ENCODE measurements at regions not wholly inside any gene's neighbourhood (a gene's known extent, or its start where the extent isn't known, plus 50 kb on each side); places are given as distances from the start of the nearest gene placed in this dataset.
"Not testable (repeated sequence)": the region's sequence is repeated elsewhere in the genome, so short reads cannot be mapped to it uniquely, and the experiment has no call there.

GRCh38 chr4:128538111-128538882, 250.7 kb upstream of the PGRMC2 start:
- DNase-seq (ENCODE audit: low spot score in 2 of 2, unreplicated experiment in 2 of 2): no peak
- Mint-ChIP-seq H3K36me3 (peaks cover 3% of the 10 kb centered on the region), H3K27me3 (ENCODE audit: low read depth) (no peaks in the 10 kb centered on the region), H3K4me1 (no peaks in the 10 kb centered on the region), H3K9me3 (peaks cover 10% of the 10 kb centered on the region), H3K27ac (no peak overlapping the region), H3K4me3 (no peak overlapping the region)
- TF ChIP-seq CTCF (IDR thresholded peaks at IDR 0.05; ENCODE audit: unreplicated experiment): no peak

- H3K27me3 Mint-ChIP-seq (ENCODE audit: low read depth): no peaks in the 10 kb centered on the region
- no peak overlapping the region for H3K4me3 Mint-ChIP-seq
- no peak for TF ChIP-seq CTCF (IDR thresholded peaks at IDR 0.05; ENCODE audit: unreplicated experiment)
- H3K9me3 Mint-ChIP-seq: peaks cover 17% of the 10 kb centered on the region
- H3K27ac Mint-ChIP-seq: no peak overlapping the region
- DNase-seq (ENCODE audit: low spot score in 2 of 2, unreplicated experiment in 2 of 2): no peak
- no peaks in the 10 kb centered on the region for H3K4me1 Mint-ChIP-seq
- peaks cover 3% of the 10 kb centered on the region for H3K36me3 Mint-ChIP-seq
Observed at GRCh38 chr4:128536746-128537145, 249.1 kb upstream of the PGRMC2 start.

DNA sequence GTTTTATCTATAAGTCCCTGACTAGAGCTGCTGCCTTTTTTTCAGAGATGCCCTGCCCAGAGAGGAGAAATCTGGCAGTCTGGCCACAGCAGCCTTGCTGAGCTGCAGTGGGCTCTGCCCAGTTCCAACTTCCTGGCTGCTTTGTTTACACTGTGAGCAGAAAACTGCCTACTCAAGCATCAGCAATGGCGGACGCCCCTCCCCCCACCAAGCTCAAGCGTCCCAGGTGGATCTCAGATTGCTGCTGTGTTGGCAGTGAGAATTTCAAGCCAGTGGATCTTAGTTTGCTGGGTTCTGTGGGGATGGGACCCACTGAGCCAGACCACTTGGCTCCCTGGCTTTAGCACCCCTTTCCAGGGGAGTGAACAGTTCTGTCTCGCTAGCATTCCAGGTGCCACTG, 247.9 kb upstream of the PGRMC2 start:
- not testable (repeated sequence) for H3K27me3 Mint-ChIP-seq (ENCODE audit: low read depth); H3K4me1 Mint-ChIP-seq; H3K36me3 Mint-ChIP-seq; H3K4me3 Mint-ChIP-seq; DNase-seq (ENCODE audit: low spot score in 2 of 2, unreplicated experiment in 2 of 2); H3K27ac Mint-ChIP-seq
- peaks cover 21% of the 10 kb centered on the region for H3K9me3 Mint-ChIP-seq

DNA sequence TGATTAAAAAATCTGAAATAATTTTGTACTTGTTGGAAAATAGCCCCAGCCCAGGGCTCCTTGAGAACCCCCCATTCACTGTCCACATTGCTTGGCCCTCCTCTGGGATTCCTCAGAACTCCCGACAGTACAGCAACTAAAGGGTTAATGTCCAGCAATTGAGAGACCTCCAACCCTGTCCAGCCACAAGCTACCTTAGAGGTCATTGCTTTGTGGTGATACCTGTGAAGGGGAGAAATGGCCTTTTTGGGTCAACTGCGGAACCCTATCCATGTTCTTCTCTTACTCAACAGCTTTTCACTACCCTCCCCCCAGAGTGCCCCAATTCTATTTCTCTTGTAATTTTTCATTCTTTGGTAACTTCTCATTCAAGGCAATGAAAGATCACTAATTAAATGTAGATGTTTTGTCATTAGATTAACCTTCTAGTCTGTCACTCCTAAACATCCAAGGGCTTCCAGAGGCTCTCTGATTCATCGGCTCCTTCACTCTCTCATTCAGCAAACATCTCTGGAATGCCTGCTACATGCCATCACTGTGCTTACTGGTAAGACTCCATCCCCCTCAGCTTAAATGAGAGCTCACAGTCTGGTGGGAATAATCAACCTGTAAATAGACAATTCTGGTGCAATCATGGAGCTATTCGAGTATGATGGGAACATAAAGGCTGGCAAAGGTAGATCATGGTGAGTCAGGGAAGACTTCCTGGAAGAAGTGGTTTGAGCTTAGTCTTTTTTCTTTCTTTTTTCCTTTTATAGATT, 241.4 kb upstream of the PGRMC2 start:
- H3K27me3 Mint-ChIP-seq (ENCODE audit: low read depth): no peaks in the 10 kb centered on the region
- no peak for TF ChIP-seq CTCF (IDR thresholded peaks at IDR 0.05; ENCODE audit: unreplicated experiment)
- no peaks in the 10 kb centered on the region for H3K36me3 Mint-ChIP-seq
- H3K4me1 Mint-ChIP-seq: peaks cover 43% of the 10 kb centered on the region
- peaks cover 15% of the 10 kb centered on the region for H3K9me3 Mint-ChIP-seq
- H3K27ac Mint-ChIP-seq: peak overlapping the region; percentile 98
- DNase-seq (ENCODE audit: low spot score in 2 of 2, unreplicated experiment in 2 of 2): no peak
- no peak overlapping the region for H3K4me3 Mint-ChIP-seq

DNA sequence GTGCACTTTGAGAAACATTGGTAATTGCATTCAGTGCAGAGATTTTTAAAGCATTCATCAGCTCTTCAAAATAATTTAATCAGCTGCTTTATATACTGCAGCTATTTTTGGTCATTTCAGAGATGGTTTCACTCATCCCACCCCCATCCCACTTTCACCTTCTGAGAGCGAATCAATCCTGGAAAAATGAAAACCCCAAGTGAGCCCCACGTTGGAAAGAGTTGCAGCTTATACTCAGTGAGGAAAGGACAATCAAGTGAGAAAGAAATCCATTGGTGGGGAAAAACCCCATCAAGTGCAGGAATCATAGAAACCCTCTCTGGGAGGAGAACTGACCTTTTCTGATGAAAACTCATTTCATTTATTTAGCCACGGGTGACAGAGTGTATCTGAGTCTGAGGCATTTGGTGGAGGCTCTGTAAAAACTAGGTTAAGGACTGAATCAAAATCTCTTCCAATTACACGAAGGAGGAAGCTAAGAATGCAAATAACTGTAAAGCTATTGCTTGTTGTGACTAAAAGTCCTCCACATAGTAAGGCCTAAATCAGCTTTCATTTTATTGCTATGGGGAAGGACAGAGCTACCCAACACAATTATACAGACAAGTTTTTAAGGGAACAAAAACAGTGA, 240.4 kb upstream of the PGRMC2 start:
- H3K27me3 Mint-ChIP-seq (ENCODE audit: low read depth): no peaks in the 10 kb centered on the region
- no peak overlapping the region for H3K4me3 Mint-ChIP-seq
- no peak for TF ChIP-seq CTCF (IDR thresholded peaks at IDR 0.05; ENCODE audit: unreplicated experiment)
- no peaks in the 10 kb centered on the region for H3K36me3 Mint-ChIP-seq
- peak overlapping the region; percentile 98 for H3K27ac Mint-ChIP-seq
- H3K9me3 Mint-ChIP-seq: peaks cover 9% of the 10 kb centered on the region
- H3K4me1 Mint-ChIP-seq: peaks cover 43% of the 10 kb centered on the region
- DNase-seq (ENCODE audit: low spot score in 2 of 2, unreplicated experiment in 2 of 2): no peak

DNA sequence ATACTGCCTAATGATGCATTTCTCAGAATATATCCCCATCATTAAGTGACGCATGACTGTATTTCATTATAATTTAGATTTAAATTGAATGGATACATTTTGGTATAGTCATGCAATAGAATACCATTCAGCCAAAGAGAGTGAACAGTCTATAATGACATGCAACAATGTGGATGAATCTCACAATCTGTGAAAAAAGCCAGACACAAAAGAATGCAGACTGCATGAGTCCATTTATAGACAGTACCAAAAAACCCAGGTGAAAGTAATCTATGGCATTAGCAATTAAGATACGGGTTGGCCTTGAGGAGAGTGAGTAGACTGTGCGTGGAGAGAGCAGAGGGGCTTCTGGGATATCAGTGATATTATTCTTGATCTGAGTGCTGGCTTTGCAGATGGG, 239.7 kb upstream of the PGRMC2 start:
- no peaks in the 10 kb centered on the region for H3K27me3 Mint-ChIP-seq (ENCODE audit: low read depth)
- no peak for DNase-seq (ENCODE audit: low spot score in 2 of 2, unreplicated experiment in 2 of 2)
- peaks cover 43% of the 10 kb centered on the region for H3K4me1 Mint-ChIP-seq
- no peaks in the 10 kb centered on the region for H3K36me3 Mint-ChIP-seq
- TF ChIP-seq CTCF (IDR thresholded peaks at IDR 0.05; ENCODE audit: unreplicated experiment): no peak
- H3K9me3 Mint-ChIP-seq: peaks cover 4% of the 10 kb centered on the region
- peak overlapping the region; percentile 77 for H3K27ac Mint-ChIP-seq
- H3K4me3 Mint-ChIP-seq: no peak overlapping the region

All from mesothelial cell of epicardium (in vitro differentiated cells).